ENCODE measurements at regions not wholly inside any gene's neighbourhood (a gene's known extent, or its start where the extent isn't known, plus 50 kb on each side); places are given as distances from the start of the nearest gene placed in this dataset.

- TF ChIP-seq ZKSCAN3 (CRISPR knock-in tag; IDR thresholded peaks at IDR 0.05), result no peak
- TF ChIP-seq ZNF384 (IDR thresholded peaks at IDR 0.05; ENCODE audit: low read depth, low read length), result no peak
- TF ChIP-seq YBX1 (IDR thresholded peaks at IDR 0.05), result no peak
These were observed 66.9 kb downstream of the ING1 start for GRCh38 chr13:110780422-110780821.
